AML-193 (cell line): ENCODE measurements at regions not wholly inside any gene's neighbourhood (a gene's known extent, or its start where the extent isn't known, plus 50 kb on each side); places are given as distances from the start of the nearest gene placed in this dataset.

ENCODE experiments used
- DNase-seq, 2 experiments: peaks; one replicate each; lab custom pipeline; 2025; lab: John Stamatoyannopoulos, UW

DNA sequence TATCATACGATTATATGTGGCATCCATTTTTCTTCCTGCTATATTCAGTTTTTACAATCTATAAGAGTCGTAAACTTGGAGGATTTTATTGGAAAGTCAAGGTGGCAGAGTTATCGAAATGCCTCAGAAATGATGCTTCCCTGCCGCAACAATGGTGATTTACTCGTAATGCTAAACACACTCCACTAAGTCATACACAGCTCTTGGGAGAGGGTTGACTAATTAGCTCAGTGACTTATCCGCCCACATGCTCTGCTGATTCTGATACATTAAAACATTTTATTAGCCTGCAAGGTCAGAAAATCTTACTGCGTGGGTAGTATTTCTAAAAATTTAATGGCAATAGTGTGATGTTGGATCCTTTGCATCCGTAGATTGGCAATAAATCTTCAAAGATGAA is 420.1 kb downstream of the ARAP2 start:
- no peak for DNase-seq

DNA sequence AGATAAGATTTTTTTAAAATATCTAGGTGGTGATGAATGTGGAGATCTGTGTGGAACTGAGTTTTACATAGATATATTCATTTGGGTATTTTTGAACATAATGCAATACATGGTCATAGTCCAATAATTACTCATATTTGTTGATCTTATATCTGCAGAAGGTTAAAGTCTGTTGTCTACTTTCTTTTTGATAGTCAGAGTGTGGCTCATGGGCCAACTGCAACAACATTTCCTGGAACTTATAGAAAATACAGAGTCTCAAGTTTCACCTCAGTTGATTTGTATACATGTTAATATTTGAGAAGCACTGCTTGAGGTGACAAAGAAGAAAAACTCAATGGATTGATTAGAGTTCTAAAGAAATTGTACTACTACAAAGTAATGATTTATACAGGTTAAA is 408.4 kb downstream of the ARAP2 start:
- DNase-seq = no peak

DNA sequence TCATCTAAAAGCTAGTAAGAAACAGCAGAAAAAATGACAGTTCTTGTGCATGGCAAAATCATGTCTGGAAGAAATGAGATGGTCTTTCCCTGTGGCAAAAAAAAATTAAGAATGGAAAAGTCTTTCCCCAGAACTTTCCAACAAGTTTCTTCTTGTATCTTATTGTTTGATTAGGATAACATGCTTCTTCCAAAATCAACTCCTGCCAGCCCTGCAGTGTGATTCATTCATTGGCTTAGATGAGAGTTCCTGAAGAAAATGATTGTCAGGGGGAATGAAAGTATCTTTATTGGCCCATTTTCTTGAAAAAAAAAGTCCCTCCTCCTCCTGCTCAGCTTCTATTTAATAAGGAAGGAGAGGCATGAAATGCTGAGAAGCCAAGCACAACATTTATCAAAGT is 407.7 kb downstream of the ARAP2 start:
- DNase-seq = no peak

DNA sequence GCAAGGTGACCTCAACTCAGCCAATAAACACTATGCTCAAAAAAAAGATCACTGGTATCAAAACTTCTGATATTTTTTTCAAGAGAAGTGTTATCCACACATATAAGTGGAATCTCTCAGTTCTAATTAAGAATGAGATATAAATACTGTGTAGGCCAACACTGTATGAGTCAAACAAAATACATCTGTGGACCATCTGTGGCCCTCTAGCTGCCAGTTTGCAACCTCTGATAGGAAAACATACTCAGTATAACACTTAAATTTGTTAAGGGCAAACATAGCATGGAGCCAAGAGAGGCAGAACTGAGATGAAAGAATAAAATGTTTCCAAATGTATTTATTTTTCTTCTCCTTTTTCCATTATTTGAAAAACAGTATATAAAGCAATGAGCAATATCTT is 377.3 kb downstream of the ARAP2 start:
- no peak for DNase-seq

DNA sequence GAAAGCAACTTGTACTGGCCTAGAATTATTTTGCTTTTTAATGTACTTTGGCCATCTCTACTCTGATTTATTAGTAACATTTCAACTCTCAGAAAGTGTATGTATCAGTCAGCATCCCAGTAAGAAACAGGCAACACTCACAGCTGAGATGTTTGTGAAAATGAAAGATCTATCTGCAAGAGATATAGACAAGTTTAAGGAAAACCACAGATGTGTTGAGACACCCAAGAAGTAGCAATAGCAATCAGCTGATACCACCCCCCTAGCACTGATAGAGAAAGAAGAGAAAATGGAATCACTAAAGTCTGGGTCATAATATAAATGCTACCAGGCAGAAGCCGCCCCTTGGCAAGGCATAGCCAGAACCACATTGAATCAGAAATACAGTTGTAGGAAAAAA is 372.0 kb downstream of the ARAP2 start:
- DNase-seq = no peak

DNA sequence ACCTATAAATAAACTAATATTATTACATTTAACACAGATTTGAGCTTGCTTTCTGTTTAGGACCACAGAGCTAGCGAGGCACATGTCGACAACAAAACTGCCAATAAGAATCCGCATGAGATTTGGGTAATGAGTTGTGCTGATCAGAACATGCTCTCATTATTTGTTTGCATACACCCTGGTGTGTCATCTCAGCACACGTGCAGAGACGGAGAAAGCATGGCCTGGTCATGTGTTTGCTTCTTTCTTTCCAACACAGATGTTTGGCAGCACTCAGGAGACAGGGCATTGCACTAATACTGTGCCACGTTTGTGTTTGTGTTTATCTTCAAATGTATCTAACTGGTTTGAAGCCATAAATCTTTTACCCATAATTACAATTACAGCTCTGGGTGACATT is 364.8 kb downstream of the ARAP2 start:
- no peak for DNase-seq

DNA sequence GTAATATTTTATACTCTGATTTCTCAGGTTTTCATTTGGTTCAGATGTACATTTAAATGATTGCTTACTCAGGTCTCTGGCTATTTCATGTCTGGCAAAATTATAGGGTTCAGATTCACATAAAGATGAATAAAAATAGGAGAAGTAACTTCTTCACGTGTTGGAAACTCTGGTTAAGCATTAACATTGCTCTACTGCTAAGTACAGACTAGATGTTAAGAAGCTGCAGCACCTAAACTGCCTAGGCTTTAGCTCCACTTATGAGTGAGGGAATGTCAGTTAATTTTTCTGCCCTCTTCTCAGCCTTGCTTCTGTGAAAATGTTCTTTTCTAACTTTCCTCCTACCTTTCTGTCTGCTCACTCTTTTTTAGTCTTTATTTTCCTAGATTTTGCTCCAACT is 361.2 kb downstream of the ARAP2 start:
- no peak for DNase-seq

DNA sequence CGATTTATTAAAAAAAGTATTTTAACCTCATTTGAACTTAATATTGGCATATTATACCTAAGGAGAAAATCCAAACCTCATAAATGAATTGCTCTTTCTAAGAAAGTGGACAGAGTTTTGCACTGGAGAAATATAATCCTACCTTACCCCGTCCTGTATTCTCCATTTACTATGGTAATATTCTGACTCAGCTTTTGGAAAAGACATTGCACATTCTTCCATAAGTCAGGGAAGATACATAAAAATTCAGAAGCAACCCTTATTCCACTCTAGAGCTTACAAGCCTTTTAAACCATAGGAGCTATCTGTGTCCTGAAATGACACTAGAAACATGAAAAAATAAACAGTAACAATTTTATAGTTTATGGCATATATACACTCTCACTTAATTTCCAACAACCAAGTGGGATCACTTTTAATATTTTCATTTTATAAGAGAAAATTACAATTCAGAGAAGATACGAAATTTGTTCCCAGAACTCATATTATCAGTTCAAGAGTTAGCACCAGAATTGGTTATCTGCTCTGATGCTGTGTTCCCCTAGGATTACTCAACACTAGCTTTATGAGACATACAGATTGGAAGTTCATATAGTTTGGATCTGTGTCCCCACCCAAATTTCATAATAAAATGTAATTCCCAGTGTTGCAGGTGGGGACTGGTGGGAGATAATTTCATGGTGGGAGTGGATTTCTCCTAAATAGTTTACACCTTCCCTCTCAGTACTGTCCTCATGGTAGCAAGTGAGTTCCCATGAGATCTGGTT is 359.4 kb downstream of the ARAP2 start:
- DNase-seq = no peak

DNA sequence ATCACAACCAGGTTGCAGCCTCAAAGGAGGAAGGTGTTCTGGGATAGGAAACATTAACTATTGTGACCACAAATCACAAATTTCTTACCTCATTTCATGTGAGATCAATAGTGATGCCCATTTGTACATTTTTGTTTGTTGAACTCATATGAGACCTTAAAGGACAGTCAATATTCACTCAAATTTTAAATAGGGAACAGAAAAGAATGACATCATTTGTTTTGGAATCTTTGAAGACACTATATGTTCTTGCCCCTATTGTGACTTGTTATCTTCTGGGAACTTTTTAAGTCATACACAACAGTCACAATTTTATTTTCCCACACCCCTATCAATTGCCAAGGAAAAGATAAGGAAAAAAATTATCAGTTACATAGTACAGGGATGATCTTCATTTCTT is 346.5 kb downstream of the ARAP2 start:
- DNase-seq = no peak

DNA sequence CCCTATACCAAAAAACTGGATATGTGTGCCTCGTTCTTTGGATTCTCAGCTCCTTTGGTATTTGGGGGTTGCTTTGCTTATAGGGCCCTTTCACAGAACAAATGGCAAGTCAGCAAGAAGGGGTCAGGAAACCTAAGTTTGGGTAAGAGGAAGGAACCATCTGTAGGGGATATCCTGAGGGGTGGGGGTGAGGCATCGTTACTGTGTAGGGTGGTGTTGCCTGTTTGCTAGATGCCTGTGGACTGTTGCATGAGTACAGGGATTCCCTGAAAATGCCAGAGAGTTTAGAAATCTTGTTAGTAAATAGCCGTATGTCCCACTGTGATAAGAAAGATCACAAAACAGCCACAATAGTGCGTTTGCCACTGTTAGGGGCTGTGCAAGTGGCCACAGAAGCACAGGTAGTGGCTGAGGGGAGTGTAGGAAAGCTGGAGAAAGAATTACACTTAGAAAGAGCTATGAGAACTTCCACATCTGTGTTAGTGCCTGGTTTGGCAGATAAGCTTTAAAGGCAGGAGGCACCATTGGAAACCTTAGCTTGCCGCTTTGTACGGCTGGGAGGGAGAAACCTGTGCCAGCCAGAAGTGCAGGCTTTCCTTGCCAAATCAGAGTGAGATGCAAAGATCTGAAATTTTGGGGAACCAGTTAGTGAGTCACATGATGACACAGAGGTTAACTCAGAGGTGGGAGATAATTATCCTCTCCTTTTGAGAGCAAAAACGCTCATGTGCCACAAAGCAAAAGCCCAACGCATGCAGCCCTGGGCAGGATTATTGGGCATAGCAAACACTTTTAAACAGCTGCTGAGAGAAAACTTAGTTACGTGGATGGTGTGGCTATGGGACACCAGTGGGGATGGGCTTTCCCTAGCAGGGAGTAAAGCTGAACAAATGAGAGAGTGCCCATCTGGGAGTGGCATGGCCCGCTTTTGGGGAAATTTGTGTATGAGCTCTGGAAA is 343.7 kb downstream of the ARAP2 start:
- no peak for DNase-seq

DNA sequence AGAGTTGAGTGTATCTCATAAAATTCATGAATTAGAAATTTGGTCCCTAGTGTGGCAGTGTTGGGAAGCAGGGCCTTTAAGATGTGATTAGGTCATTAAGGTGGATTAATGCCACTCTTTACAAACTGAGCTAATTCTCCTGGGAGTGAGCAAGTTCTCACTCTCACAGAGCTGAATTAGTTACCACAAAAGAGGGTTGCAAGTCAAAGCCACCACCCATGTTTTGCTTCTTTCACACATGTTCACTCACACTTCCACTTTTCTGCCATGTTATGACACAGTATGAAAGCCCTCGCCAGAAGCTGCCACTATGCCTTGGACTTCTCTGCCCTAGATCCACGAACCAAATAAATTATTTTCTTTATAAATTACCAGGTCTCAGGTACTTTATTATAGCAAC is 332.1 kb downstream of the ARAP2 start:
- DNase-seq = no peak

DNA sequence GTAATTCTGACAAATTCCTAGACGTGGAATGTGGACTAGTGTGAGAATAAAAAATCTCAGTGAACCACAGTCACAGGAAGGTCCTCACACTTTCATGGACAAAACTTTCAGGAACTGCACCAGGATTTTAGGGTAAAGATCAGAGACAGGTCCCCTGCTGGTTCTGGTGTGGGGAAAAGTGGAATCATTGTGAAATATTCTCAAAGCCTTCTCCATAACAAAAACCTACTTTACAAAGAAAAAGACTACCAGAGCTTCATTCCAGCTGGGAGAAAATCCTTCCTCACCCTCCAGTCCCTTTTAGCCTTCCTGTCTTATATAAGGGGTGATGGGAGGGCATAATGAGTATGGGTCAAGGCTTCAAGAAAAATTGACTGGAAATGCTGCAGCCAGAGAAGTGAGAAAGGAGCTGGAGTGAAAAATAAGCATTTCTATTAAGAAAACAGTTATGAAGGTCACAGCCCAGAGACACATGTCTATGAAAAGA is 325.8 kb downstream of the ARAP2 start:
- no peak for DNase-seq

DNA sequence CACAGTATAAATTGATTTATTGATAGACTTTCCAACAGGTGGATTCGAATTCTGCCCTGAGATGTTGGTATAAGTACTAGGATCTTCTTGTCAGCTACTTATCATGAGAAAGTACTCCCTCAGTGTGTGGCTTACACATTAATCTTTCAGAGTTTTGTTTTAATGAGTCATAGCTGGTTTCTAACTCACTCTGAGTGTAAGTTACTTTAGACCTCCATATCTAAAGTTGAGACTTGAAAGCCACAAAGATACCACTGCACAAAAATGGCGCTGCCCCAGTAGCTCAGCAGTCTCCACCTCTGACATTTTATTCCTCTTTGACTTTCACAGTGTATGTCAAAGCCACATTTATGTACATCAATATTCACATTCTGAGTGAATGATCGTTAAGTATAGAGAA is 318.5 kb downstream of the ARAP2 start:
- no peak for DNase-seq

DNA sequence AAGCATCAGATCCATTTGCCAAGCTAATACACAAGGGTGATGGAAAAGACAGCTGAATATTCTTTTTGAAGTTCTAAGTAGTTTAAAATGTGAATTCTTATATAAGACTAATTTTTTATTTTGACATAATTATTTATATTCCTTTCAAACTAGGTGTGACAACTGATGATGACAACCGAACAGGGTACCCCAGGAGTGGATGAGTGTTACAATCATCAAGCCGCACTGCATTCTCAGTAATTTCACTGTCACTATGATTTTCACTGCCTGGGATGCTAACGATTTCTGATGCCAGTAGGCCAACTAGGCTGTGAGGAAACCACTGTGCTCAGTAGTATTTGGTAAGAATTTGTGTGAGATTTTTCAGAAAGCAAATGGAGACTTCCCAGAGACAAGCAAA is 317.5 kb downstream of the ARAP2 start:
- no peak for DNase-seq

DNA sequence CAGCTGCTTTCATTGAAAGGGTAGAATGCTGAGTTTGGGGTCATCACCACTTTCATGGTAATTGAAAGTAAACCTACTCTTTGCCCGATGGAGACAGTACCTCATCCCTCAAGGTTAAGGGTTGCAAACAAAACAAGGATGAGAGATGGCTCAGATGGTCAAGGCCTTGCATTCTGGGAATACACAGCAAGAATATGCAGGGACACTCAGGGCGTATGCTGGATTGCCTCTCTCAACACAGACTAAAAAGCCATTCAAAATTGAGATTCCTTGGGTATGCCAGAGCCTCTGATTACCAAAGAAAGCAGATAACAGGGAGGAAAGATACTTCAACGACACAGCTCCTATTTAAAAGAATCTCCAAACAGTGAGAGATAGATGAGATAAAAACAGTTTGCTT is 310.4 kb downstream of the ARAP2 start:
- no peak for DNase-seq

DNA sequence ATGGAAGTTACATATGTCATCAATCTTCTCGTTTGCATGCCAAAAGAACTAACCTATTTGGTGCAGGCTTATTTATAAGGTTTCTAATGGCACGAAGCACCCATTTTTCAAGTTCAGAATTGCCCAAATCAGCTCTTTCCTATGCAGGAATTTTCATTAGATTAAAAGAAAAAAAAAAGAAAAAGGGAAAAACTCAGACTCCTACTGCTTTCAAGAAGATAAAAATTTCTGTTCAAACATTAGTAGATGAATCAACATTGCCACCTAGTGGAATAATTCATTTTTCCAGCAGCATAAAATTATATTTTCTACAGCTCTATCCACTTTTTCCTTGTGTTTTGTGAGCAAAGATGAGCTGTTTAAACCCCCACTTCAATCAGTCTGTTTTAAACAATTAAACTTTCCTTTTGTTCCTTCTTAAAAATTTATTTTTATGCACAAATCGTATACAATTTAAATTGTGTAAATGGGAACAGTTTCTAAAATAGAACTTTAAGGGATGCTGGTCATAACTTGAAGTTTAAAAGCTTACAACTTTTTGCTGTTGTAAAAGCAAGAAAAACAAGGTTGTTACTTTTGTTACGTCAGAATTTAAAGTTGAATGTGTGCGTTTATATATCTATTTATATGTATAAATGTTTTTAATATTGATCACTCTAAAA is 309.9 kb downstream of the ARAP2 start:
- DNase-seq = peak; percentile 17 to 23

DNA sequence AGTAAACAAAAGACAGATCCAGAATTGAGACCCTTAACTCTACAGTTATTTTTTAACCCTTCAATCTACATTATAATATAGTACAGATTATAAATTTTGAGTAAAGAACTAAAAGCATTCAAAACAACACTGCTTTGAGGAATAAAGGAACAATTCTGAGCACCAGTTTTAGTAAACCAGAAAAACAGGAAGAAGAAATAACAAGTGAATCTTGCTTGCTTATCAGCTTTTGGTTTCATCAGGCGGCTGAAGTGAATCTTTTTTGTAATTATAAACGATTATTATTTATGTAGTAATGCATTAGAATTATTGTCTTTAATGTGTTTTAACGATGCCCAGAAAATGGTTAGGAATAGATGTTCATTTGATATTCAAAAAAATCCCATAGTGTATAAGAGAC is 305.4 kb downstream of the ARAP2 start:
- no peak for DNase-seq

DNA sequence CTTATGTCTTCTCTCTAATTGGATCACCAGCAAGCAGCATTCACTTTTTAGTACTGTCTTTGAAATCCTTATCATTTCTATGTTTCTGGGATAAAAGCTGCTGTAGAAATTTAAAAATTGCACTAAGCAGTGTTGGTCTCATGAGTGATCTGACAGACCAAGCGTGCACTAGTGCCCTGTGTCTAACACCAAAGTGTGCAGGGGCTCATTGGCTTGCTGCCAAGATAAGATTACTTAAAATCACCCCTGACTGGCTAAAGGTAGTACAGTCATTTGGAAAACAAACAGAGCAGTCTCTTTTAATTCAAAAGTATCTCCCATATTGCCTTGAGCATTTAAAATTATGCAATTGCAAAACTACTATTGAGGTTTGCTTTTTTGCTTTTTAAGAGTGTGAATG is 304.6 kb downstream of the ARAP2 start:
- no peak for DNase-seq

DNA sequence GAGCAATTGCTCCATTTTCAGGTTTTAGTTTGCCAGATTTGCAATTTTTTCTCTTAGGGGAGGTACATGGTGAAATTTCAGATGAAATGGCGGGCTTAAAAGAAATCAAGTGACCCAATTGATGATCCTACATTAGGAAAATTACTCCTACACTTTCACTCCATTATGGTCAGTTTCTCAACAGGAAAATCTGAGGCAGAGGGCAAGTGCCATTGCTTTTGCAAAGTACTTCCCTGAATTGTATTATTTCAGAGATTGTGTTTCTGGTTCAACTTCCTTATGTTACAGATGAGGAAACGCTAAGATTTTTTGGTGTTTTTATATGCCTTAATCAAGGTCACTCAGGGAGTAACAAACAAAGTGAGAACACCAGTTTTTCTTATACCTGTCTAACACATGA is 302.2 kb downstream of the ARAP2 start:
- no peak for DNase-seq

DNA sequence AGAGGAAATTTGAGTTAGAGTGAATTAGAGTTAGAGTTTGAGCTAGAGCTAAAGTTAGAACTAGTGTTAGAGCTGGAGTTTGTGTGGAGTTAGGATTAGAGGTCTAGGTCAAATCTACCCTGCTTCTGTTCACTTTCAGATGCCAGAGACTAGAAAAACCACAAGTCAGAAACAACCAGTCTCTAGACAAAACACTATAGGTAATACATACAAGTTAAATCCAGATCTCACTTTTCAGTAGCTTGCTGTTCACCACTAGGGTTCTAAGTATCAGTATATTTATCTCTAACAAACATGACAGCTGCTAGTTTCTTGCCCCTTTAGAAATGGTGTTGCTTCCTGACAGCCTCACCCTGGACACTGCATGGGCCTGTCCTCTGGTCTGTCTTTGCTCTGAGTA is 300.7 kb downstream of the ARAP2 start:
- DNase-seq = no peak

DNA sequence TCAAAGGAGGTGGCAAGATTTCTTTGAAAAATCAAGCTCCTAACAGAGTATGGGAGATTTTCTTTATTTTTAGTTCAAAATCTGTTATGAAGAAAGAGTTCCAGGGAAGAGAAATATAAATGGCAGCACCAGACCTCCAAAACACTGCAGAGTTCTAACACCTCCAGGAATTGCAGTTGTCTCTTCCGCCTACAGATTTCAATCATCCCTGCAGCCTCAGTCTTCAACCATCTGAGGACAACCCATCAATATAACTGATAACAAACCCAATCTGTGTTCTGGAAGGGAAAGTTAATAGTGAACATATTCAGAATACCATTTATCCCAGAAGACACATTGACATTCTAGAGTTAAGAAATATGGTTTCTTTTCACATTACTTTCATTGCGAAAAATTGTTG is 296.1 kb downstream of the ARAP2 start:
- no peak for DNase-seq

DNA sequence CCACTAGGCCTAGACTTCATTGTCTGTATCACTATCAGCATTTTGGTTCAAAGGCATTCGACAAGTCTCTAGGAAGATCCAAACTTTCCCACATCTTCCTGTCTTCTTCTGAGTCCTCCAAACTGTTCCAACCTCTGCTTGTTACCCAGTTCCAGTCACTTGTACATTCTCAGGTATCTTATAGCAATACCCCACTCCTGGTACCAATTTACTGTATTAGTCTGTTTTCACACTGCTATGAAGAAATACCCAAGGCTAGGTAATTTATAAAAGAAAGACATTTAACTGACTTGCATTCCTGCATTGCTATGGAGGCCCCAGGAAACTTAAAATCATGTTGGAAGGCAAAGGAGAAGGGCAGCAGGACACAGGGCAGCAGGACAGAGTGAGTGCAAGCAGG is 293.9 kb downstream of the ARAP2 start:
- no peak for DNase-seq

DNA sequence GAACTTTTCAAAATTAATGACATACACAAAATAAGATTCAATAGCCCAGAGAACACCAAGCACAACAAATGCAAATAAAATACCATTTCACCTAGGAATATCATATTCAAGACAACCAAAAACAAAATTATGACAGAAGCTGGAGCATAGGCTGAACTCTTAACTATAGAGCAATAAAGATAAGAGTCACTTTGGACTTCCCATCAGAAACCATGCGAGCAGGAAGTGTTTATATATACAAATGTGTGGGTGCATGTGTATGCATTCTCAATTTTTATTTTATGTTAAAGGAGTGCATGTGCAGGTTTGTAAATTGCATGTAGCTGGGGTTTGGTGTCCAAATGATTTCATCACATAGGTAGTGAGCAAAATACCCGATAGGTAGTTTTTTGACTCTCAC is 291.6 kb downstream of the ARAP2 start:
- no peak for DNase-seq
